ENCODE measurements at regions not wholly inside any gene's neighbourhood (a gene's known extent, or its start where the extent isn't known, plus 50 kb on each side); places are given as distances from the start of the nearest gene placed in this dataset.
"Not testable (repeated sequence)": the region's sequence is repeated elsewhere in the genome, so short reads cannot be mapped to it uniquely, and the experiment has no call there.

DNA sequence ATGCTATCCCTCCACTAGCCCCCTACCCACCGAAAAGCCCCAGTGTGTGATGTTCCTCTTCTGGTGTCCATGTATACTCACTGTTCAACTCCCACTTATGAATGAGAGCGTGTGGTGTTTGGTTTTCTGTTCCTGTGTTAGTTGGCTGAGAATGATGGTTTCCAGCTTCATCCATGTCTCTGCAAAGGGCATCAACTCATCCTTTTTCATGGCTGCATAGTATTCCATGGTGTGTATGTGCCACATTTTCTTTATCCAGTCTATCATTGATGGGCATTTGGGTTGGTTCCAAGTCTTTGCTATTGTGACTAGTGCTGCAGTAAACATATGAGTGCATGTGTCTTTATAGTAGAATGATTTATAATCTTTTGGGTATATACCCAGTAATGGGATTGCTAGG is 599.3 kb upstream of the B3GAT1 start:
- DNase-seq (ENCODE audit: low spot score), result not testable (repeated sequence)

DNA sequence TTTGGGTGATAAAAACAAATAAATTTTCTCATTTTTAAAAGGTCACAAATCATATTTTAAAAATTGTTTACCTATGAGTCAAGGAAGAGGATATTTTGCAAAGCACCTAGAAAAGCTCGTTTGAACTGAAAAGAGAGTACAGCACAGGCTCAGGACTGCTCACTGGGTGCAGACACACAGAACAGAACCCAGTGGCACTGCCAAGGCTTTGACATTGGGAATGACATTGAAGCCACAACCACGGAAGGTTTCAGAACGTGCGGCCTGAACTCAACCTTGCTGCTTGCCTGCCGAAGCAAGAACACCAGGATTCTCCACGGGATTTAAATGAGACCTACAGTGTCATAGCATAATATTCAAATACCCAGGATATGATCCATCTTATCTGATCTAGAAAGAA is 597.1 kb upstream of the B3GAT1 start:
- no peak for DNase-seq (ENCODE audit: low spot score)

DNA sequence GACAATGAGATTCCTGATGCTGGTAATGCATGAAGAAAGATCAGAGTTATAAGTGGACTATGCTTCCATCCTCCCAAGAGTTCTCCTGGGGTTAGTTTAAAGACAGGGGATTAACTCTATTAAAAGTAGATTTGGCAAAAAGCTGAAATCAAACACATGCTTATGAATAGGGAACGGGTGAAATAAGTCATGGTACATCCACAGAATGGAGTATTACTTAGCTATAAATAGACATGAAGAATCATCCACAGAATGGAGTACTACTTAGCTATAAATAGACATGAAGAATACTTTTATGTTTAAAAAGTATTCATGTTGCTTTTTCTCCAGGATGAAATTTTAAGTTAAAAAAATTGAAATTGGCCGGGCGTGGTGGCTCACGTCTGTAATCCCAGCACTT is 596.4 kb upstream of the B3GAT1 start:
- DNase-seq (ENCODE audit: low spot score), result no peak

DNA sequence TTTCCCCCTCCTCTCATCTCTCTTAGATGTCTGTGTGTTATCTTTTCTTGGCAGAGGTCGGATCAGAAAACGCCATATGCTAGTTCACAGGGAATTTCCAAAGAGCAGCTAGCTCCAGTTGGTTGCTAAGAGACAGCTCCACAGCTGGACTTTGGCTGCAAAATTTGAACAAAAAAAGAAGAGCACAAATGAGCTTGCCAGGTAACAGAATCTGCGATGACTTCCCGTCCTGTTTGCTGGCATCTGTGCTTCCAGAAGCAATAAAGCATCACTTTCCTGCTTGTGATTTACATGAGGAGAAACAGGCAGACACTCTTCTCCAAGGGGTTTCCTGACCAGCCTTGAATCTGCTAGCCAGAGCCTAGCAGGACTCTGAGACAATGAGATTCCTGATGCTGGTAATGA is 596.0 kb upstream of the B3GAT1 start:
- no peak for DNase-seq (ENCODE audit: low spot score)

DNA sequence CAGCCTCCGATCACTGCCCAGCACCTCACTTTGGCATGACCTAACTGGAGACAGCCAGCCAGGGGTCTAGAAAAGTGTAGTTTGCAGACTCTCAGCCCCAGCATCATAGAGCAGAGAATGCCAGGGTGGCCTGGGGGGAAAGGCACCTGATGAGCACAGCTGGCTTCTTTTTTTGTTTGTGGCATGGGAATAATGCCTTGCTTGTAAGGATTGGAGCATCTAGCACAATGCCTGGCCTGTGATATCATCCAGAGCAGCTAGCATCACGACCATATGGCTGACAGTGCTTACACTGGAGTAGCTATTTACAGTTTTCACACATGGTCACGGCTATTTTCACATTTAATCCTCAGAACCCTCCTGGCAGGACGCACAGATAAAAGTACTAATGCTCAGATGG is 594.8 kb upstream of the B3GAT1 start:
- no peak for DNase-seq (ENCODE audit: low spot score)

DNA sequence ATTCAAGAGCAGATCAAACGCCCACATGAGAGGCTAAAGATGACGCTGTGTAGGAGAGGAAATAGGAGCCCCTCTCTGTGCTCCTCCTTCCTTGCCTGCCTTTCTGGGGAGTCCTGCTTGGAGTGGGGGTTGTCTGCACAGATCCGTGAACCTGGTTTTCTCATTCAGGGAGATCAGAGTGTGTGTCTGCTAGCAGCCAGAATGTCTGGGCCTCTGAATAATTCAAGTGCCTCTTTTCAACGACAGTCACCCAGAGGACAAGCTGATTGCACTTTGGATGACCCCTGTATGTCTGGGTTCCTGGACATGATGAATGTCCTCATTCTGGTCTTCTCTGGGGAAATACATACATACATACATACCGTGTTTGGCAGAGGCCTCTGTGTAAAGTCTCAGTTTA is 592.5 kb upstream of the B3GAT1 start:
- DNase-seq (ENCODE audit: low spot score), result no peak

DNA sequence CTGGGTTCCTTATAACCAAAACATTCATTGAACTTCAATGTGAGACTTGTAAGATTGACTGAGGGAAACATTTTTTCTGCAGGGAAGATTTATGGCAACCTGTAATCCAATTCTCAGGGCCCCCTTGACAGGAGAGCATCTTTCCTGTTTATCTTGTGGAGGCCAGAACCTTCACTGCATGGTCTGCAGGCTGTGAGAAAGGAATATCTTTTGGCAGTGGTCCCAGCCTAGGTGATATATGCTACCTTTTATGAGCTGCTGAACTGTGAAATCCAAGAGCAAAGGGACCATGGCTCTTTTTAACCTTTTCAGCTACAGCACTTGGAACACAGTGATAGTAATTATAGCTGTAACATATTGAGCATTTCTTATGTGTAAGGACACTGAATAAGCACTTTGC is 590.2 kb upstream of the B3GAT1 start:
- DNase-seq (ENCODE audit: low spot score), result no peak

DNA sequence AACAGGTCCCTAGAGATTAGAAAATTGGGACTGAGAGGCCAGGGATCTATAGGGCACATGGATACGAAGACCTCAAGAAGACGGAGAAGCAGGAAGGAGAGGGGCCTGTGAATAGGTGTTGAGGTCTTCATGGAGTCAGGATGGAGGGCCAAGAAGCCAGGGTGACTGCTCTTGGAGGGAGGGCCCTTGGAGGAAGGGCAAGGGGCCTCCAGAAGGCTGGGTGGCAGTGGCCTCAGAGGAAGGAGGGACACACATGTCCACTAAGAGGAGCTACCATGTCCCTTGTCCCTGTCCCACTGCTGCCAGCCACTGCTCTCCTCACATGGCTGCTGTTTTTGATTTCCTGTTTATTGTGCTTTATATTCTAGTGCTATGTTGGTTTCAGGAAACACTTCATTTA is 589.5 kb upstream of the B3GAT1 start:
- DNase-seq (ENCODE audit: low spot score), result no peak

DNA sequence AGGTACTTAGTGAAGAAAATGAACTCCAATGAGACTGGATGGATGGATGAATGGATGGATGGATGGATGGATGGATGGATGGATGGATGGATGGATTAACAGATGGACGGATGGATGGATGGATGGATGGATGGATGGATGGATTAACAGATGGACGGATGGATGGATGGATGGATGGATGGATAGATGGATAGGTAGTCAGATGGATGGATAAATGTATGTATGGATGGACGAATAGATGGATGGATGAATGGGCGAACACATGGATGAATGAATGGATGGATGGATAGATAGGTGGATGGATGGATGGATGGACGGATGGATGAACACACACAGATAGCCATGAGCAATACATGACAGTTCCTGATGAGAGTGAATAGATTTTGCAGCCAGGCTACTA is 589.0 kb upstream of the B3GAT1 start:
- DNase-seq (ENCODE audit: low spot score), result not testable (repeated sequence)

DNA sequence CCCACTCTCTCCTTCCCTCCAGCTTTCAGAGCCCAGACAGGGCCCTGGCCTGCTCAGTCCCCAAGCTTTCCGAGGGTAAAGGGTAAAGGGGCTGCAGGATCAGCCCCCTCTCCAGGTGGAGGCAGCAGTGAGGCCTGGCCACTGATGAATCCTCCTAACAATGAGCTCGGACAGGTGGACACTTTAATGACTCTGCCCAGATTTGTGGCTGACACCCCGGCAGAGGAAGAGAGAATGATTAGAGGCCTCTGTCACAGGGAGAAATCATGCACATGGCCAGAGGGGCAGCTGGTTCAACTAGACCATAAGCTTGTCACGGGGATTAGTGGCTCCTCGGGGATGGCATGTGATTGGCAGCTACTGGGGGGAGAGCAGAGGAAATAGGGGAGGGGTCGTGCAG is 587.5 kb upstream of the B3GAT1 start:
- DNase-seq (ENCODE audit: low spot score), result no peak

DNA sequence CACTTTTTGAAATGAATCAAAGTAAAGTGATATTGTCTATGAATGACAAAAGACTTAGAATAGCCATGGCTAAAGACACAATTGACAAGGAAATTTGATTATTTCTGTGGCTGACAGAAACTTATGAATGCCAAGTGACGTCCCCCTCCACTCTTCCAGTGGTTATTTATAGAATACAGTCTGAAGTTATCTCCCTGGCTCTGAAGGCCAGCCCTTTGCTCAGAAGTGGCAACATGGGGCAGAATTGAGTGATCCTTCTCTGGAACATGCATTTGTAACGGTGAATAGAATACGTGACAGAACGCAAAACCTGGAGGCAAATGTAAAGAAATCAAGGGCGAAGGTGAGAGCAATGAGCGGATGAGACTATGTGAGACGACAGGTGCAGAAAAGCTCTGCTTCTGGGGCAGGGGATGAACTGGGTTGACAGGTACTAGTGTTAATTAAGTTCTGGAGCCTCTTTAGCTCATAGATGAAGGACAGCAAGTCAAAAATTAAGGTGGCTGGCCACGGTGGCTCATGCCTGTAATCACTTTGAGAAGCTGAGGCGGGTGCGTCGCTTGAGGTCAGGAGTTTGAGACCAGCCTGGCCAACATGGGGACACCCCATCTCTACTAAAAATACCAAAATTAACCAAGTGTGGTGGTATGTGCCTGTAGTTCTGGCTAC is 585.7 kb upstream of the B3GAT1 start:
- DNase-seq (ENCODE audit: low spot score), result no peak

DNA sequence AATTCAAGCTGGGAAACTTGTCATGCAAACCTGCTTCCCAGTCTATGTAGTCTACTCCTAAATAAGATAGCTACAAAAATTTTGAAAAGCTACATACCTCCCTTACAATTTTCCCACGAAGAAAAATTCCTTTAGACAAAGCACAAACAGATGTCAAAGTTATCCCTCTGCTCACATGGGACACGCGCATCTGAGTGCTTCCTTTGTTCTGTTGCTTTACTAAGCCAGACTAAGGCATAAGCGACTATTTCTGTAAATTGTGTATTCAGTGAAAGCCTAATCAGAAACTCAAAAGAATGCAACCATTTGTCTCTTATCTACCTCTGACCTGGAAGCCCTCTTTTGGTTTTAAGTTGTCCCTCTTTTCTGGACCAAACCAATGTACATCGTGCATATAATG is 583.7 kb upstream of the B3GAT1 start:
- no peak for DNase-seq (ENCODE audit: low spot score)

DNA sequence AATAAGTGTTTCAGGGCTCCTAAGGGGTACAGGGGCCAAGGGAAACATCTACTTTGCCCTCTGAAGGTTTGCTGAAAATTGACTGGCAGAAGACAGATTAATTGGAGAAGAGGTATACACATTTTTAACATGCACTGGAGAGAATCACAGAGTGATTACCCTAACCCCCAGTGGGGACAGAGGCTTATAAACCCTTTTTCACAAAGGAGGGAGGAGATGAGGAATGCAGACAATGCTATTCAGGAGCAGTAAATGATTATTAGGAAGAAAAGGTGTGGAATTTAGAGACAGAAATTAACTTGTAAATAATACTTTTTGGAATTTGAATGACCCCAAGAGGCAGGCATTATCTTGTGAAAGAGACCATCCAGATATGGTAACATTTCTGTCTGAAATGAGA is 582.4 kb upstream of the B3GAT1 start:
- no peak for DNase-seq (ENCODE audit: low spot score)

DNA sequence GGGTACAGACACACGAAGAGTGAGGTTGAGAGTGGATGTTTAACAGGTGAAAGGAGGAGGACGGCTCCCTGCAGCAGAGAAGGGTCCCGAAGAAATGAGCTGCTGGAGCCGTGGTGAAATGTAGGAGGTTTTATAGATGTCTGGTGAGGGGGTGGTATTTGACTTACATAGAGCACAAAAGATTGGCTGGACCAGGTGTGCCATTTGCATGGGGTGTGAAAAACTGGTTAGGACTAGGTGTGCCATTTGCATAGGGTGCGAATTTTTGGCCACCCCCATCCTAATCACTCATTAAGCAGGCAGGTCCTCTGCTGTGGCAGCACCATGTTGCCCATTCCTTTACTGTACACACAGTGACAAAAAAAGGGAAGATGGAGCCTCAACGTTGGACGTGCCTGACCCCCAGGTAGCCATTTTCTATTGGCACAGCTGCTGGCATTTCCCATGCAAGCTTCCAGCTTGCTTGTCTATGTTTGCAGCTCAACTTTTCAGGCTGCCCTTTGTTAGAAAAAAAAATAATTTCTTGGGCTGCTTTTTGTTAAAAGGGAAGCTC is 581.7 kb upstream of the B3GAT1 start:
- no peak for DNase-seq (ENCODE audit: low spot score)

DNA sequence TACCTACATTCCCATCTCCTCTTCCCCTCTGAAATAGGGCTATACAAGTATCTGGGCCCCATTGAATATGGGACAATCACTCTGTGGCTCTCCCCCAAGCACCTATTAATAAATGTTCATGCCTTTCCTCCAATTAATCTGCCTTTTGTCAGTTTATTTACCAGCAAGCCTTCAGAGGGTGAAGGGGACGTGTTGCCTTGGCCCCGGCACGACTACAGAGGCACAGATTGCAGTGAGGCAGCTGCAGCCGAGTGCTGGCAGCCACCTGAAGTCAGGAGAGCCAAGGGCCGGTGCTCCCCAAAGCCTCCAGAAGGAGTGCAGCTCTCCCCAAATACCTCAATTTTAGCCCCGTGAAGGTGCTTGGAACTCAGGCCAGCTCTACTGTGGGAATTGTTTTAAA is 580.9 kb upstream of the B3GAT1 start:
- no peak for DNase-seq (ENCODE audit: low spot score)

DNA sequence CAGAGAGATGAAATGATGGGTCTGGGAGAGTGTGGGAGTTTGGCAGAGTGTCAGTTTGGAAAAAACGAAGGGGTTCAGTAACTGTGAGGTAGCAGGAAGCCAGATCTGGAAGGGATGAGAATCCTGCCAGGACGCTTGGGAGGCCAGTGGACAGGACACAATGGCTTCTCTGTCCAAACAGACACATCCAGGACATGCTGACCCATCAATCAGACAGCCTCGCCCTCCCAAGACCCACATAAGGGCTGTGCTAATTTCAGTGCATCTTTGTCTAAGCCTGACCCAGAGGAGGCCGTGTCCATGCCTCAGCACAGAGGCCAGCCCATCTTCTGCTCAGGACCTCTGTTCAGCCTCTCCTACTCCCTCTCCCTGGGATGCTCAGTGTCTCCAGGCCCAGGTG is 576.5 kb upstream of the B3GAT1 start:
- DNase-seq (ENCODE audit: low spot score), result no peak

DNA sequence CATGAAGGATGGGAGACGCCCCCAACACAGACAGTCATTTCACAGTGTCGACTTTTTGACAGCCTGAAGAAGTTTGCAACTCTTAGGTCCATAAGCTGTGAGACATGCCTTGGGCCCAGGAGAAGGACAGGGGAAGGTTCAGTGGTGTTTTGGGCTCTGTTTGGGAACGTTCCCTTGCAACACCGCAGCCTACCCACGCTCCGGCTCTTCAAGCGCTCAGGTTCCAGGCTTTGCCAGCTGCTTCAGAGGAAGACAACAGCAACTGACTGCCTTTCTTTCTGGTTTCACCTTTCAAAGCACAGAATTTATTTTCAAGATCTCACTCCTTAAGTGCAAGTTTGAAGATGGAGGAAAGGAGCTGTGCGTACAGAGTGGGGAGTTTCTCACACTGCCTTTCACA is 575.8 kb upstream of the B3GAT1 start:
- no peak for DNase-seq (ENCODE audit: low spot score)

DNA sequence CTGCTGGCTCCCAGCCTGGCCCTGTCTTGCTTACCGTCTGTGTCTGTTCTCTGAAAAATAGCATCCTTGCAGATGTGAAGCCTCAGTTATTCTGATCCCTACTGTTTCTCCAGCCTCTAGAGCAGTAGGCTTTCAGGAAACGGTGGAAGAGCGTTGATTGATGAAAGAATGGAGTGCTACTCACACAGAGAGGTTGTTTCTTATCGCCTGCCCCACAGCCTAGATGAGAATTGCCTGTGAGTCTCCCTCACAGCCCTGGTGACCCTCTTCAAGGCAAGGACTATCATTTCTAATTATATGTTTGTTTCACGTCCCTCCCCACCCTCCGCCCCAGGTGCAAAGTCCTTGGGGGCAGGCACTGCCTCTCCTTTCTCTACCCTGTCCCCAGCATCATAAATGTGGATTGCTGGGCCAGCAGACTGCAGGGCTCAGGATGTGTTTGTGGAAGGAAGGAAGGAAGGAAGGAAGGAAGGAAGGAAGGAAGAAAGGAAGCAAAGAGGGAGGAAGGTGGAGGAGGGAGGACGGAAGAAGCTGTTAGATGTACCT is 575.3 kb upstream of the B3GAT1 start:
- DNase-seq (ENCODE audit: low spot score), result no peak

DNA sequence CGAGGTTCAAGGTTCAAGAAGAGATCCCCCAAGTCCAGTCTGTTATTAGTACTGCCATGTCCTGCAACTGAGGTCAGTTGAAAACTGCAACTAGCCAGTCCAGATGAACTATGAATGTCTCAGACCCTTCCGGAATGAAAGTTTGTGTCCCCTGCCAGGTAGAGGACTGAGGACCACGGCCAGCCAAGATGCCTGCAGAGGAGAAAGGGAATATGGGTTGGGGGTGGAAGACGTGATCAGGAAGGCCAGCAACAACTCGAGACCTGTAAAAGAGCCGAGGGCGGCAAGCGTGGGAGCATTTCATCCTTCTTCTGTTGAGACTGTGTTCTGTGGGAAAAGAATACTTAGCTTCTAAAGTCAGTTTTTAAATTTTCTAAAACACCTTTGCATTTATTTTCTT is 572.4 kb upstream of the B3GAT1 start:
- no peak for DNase-seq (ENCODE audit: low spot score)

DNA sequence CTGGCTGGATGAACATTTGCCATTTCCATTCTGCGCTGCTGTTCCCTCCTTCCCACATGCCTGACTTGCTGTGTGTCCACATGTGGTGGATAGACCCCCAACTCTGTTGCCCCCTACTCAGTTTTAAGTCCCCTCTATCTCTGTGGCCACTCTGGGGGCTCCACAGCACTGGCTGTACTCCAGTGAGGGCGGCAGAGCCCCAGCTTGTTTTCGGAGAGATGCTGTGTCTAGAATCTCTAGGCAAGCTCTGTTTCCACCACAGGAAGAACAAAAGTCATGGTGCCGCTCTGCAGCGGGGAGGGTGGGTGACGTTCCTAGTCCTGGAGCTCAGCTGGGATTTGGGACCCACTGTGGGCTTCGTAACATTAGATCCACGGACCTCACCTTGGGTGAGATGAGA is 570.4 kb upstream of the B3GAT1 start:
- DNase-seq (ENCODE audit: low spot score), result not testable (repeated sequence)

DNA sequence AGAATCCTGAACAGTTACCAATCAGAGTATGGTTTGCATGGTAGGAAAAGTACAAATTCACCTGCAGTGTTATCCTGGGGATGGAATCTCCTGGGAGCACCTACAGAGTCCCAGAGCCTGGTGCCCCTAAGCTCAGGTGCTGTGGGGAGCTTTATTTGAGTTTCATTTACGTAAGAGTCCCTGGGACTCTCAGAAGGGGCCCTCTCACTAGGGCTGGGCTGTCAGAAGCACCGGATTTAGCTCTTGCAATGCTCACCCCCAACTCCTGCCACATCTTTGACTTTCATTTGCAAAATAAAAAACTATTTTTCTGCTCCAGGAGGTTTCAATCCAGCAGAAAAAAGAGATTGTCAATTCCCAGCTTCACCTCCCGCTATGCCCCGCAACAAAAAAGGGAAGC is 569.8 kb upstream of the B3GAT1 start:
- DNase-seq (ENCODE audit: low spot score), result no peak

DNA sequence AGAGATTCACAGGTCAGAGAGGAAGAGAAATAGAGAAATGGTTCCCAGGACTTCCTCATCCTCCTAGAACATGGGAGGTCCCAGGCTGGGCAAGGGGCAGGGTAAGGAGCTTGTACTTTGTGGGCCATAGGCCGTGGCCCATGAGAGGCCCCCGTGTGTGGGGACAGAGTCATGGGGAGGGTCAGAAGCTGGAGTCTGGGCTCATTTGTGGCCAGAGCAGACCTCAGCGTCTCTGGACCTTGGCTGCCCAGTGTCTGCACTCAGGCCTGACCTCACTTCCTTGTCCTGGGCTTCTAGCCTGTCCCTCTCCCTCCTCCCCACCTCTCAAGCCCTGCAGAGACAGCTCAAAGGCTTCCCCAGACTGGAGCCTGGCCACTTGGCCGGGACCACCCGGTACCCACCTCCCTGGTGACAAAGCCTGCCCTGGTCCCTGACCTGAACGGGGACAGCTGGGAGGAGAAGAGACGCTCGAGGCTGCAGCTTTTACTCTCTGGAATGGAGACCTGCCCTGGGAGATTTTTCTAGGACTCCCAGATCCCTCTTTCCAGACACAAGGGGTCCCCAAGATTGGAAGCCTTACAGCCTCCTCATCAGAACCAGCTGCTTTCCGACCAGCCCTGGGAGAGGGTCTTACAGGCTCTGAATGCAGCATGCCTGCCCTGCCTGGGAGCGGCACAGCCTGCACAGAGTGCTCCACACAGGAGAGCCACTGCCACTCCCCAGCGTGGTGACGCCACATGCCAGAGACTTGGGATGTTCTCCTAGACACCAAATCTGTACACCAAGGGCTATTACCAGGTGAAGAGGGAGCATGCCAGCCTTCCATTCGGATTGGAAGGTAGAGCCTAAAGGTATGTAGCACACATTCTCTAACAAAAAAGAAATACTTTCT is 569.0 kb upstream of the B3GAT1 start:
- no peak for DNase-seq (ENCODE audit: low spot score)

DNA sequence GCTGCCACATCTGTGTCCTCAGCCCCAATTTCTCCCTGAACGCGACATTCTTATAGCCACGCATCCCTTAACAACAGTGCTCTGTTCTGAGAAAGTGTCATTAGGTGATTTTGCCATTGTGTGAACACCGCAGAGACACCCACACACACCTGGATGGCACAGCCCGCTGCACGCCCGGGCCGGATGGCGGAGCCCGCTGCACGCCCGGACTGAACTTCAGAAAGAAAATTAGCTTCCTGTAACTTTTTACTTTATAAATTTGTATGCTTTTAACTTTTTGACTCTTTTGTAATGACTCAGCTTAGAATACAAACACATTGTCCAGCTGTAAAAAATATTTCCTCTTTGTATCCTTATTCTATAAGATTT is 567.0 kb upstream of the B3GAT1 start:
- DNase-seq (ENCODE audit: low spot score), result not testable (repeated sequence)
